ENCODE measurements at regions not wholly inside any gene's neighbourhood (a gene's known extent, or its start where the extent isn't known, plus 50 kb on each side); places are given as distances from the start of the nearest gene placed in this dataset.

DNA sequence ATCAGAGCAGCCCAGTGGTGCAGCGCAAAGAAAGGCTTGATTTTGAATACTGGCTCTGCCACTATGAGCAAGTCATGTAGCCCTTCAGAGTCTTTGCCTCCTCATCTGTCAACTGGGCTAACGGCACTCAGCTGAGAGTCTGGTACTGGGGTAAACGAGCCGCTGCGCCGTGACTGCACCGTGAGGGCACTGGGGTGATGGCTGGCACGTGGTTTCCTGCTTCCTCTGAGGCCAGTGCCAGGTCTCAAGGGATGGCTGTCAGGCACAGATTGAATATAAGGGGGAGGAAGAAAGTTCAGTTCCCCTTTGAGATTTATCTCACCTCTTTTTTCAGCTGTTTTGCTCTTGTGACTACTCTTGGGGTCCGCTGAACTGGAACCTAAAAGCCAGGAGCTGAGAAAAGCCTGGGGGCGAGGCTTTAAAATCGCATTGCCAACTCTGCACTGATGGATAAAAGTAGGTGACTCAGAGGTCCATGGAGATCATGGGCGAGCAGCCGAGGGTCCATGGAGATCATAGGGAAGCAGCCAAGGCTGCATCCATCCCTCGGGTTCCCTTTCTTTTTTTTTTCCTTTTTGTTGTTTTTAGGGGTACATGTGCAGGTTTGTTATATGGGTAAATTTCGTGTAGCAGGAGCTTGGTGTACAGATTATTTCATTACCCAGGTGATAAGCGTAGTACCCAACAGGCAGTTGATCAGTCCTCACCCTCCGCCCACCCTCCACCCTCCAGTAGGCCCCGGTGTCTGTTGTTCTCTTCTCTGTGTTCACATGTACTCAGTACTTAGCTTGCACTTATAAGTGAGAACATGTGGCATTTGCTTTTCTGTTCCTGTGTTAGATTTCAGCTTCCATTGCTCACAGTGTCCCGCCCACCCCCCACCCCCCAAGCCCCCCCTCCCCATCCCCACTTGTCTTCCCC is 114.3 kb downstream of the SPP2 start:
- TF ChIP-seq, protein P1, sequence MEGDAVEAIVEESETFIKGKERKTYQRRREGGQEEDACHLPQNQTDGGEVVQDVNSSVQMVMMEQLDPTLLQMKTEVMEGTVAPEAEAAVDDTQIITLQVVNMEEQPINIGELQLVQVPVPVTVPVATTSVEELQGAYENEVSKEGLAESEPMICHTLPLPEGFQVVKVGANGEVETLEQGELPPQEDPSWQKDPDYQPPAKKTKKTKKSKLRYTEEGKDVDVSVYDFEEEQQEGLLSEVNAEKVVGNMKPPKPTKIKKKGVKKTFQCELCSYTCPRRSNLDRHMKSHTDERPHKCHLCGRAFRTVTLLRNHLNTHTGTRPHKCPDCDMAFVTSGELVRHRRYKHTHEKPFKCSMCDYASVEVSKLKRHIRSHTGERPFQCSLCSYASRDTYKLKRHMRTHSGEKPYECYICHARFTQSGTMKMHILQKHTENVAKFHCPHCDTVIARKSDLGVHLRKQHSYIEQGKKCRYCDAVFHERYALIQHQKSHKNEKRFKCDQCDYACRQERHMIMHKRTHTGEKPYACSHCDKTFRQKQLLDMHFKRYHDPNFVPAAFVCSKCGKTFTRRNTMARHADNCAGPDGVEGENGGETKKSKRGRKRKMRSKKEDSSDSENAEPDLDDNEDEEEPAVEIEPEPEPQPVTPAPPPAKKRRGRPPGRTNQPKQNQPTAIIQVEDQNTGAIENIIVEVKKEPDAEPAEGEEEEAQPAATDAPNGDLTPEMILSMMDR (conservative IDR thresholded peaks at IDR 0.05; ENCODE audit: low read length): no peak
- H3K4me3 ChIP-seq (ENCODE audit: low read length): no peak overlapping the region
- no peak for DNase-seq (ENCODE audit: low read depth)

DNA sequence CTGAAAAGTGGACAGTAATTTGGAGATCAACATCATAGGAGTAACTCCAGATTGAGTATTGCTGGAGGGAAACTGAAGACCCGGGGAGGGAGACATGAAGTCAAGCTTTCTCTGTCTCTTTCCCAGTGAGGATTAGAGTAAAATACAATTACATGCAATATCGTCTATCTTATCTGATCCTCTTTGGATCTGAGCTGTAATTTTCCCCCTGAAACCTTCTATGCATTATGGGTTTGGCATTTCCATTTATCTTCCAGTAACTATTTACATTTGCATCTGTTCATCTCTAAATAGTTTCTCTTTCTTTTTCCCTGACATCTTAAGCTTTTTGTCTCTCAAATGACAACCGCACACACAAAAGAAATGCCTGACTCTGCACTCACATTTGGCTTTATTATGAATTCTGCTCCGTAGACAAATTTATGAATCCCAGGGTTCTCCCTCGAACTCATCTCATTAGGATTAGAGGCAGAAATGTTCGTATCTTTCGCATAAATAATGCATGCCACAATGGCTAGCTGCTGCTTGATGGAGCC is 113.1 kb downstream of the SPP2 start:
- H3K4me3 ChIP-seq (ENCODE audit: low read length): no peak overlapping the region
- DNase-seq (ENCODE audit: low read depth): no peak
- TF ChIP-seq, protein P1 (conservative IDR thresholded peaks at IDR 0.05; ENCODE audit: low read length): no peak

DNA sequence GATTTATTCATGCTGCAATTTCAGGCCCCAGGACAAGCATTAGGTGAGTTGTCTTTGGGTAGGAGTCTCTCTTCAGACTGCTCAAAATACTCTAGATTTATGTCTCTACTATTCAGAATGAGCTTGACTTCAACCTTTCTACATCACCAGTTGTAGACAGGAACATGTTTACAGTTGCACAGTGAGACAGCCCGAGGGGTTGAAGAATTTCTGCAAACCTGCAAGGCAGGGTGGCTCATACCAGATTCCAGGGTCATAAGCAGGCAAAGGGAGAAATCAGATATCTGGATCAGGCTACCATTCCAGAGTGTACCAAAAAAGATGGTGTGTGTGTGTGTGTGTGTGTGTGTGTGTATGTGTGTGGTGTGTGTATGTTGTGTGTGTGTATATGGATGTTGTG is 112.4 kb downstream of the SPP2 start:
- TF ChIP-seq, protein P1 (conservative IDR thresholded peaks at IDR 0.05; ENCODE audit: low read length): no peak
- no peak for DNase-seq (ENCODE audit: low read depth)
- H3K4me3 ChIP-seq (ENCODE audit: low read length): no peak overlapping the region

DNA sequence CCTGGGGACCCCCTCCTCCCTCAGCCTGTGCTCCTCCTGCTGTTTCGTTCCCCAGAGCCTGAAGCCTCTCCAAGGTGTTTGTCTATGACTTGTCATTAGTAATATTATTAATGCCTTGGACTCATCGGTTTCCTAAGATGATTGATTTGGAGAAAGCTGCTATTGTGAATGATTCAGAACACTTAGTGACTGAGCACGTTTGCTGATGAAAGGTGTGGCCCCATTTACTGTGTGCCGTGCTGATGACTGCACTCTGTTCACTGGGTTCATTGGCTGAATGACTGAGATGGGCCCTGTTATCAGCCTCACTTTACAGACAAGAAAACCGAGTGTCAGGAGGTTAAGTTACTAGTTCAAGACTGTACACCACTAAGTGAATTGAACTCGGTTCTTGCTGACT is 111.4 kb downstream of the SPP2 start:
- H3K4me3 ChIP-seq (ENCODE audit: low read length): no peak overlapping the region
- TF ChIP-seq, protein P1 (conservative IDR thresholded peaks at IDR 0.05; ENCODE audit: low read length): no peak
- DNase-seq (ENCODE audit: low read depth): no peak

DNA sequence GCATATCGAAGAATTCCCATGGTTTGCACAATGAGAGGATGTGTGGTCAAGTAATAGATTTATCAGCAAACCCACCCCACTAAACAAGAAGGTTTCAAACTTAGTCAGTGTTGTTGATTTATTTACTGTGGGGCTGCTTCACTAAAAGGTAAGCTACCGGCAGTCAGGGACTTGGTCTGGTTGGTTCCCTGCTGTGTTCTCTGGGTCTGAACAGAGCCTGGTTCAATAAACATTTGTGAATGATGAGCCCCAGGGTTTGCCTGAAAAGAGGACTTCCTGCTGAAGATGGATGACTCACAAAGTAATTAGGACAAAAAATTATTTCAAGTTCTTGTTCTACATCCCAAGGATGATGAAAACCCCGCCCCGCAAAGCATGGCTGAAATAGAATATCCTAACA is 108.3 kb downstream of the SPP2 start:
- H3K4me3 ChIP-seq (ENCODE audit: low read length): no peak overlapping the region
- TF ChIP-seq, protein P1 (conservative IDR thresholded peaks at IDR 0.05; ENCODE audit: low read length): no peak
- no peak for DNase-seq (ENCODE audit: low read depth)

DNA sequence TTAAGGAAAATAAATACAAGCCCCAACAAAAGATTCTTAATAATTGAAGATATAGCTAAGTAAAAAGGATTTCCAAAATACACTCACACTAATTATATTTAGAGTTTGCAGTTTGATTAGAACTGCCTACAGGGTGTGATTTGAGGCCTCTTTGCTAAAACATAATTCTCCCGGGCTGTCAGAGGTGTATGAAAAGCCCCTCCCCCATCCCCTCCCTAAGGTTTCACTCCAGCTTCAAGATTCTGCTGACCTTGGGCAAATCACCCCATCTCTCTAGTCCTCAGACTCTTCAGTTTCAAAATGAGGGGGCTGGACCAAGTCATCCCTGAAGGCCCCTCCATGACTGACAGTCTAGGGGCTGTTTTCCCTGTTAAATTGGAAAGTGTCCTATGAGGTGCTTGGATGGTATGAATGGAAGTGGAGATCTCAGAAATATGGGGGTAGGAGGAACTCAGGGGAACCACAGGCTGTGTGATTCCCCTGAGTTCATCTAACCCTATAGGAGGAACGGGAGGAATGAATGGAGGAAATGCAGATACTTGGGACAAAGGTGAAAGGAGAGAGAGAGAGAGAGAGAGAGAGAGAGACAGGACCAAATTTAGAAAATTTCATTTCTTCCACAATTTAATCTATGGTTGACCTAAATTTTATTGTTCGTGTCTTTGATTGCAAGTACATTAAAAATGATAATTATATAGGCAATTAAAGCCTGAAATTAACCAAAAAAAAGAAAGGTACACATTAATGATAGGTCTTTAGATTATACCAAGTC is 107.5 kb downstream of the SPP2 start:
- no peak overlapping the region for H3K4me3 ChIP-seq (ENCODE audit: low read length)

More for the DNA sequence above, 107.5 kb downstream of the SPP2 start:
- DNase-seq (ENCODE audit: low read depth): no peak
- TF ChIP-seq, protein P1 (conservative IDR thresholded peaks at IDR 0.05; ENCODE audit: low read length): no peak

Measured in AG10803 (cell line).